ENCODE measurements at regions not wholly inside any gene's neighbourhood (a gene's known extent, or its start where the extent isn't known, plus 50 kb on each side); places are given as distances from the start of the nearest gene placed in this dataset.
"Not testable (repeated sequence)": the region's sequence is repeated elsewhere in the genome, so short reads cannot be mapped to it uniquely, and the experiment has no call there.

GRCh38 chr13:30523817-30524216 lies 58.1 kb upstream of the HMGB1 start:
- TF ChIP-seq, protein P1, sequence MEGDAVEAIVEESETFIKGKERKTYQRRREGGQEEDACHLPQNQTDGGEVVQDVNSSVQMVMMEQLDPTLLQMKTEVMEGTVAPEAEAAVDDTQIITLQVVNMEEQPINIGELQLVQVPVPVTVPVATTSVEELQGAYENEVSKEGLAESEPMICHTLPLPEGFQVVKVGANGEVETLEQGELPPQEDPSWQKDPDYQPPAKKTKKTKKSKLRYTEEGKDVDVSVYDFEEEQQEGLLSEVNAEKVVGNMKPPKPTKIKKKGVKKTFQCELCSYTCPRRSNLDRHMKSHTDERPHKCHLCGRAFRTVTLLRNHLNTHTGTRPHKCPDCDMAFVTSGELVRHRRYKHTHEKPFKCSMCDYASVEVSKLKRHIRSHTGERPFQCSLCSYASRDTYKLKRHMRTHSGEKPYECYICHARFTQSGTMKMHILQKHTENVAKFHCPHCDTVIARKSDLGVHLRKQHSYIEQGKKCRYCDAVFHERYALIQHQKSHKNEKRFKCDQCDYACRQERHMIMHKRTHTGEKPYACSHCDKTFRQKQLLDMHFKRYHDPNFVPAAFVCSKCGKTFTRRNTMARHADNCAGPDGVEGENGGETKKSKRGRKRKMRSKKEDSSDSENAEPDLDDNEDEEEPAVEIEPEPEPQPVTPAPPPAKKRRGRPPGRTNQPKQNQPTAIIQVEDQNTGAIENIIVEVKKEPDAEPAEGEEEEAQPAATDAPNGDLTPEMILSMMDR (IDR thresholded peaks at IDR 0.05; ENCODE audit: extremely low read depth in 1 of 2, insufficient read depth in 1 of 2, low read depth in 1 of 2, low read length in 2 of 2) = not testable (repeated sequence)
- not testable (repeated sequence) for TF ChIP-seq POLR2A (IDR thresholded peaks at IDR 0.05; ENCODE audit: low read depth, low read length)
